KMS-11 (cell line): ENCODE measurements at regions not wholly inside any gene's neighbourhood (a gene's known extent, or its start where the extent isn't known, plus 50 kb on each side); places are given as distances from the start of the nearest gene placed in this dataset.

Experiments
- H2AFZ ChIP-seq: fragments of 200-600 bp; sonication (generic); 2 replicates; pipeline ENCODE4 v1.6.1; 2016; ENCODE audit warnings: antibody characterized with exemption, mixed run types, low read depth
- H3K27ac ChIP-seq: fragments of 200-600 bp; sonication (generic); 2 replicates; pipeline ENCODE4 v1.6.1; 2016; ENCODE audit warnings: mild to moderate bottlenecking, mixed run types
- H3K27me3 ChIP-seq: fragments of 200-600 bp; sonication (generic); 2 replicates; pipeline ENCODE4 v1.6.1; 2017; ENCODE audit warnings: mild to moderate bottlenecking, low read depth, mixed run types, moderate library complexity; ENCODE audit not compliant: insufficient read depth
- H3K36me3 ChIP-seq: fragments of 200-600 bp; sonication (generic); 2 replicates; pipeline ENCODE4 v1.6.1; 2017; ENCODE audit warnings: mild to moderate bottlenecking, mixed run types; ENCODE audit not compliant: insufficient read depth
- H3K4me1 ChIP-seq: fragments of 200-600 bp; sonication (generic); 2 replicates; pipeline ENCODE4 v1.6.1; 2016; ENCODE audit warnings: mild to moderate bottlenecking, low read depth, mixed run types; ENCODE audit not compliant: poor library complexity, severe bottlenecking
- H3K4me2 ChIP-seq: fragments of 200-600 bp; sonication (generic); 2 replicates; pipeline ENCODE4 v1.7.0; 2016; ENCODE audit warnings: mild to moderate bottlenecking, mixed run types
- H3K4me3 ChIP-seq: fragments of 200-600 bp; sonication (generic); IDR thresholded peaks from 2 replicates; pipeline ENCODE4 v1.6.1; 2017; ENCODE audit warnings: low read depth, low read length, mixed read lengths; ENCODE audit not compliant: insufficient read depth
- H3K79me2 ChIP-seq: fragments of 200-600 bp; sonication (generic); 2 replicates; pipeline ENCODE4 v1.6.1; 2016; ENCODE audit warnings: low read depth, mixed run types; ENCODE audit not compliant: insufficient read depth
- H3K9ac ChIP-seq: fragments of 200-600 bp; sonication (generic); 2 replicates; pipeline ENCODE4 v1.6.1; 2016; ENCODE audit warnings: mild to moderate bottlenecking, mixed run types
- H4K20me1 ChIP-seq: fragments of 200-600 bp; sonication (generic); 2 replicates; pipeline ENCODE4 v1.6.1; 2016; ENCODE audit warnings: mild to moderate bottlenecking, mixed run types; ENCODE audit not compliant: insufficient read depth
- TF ChIP-seq, protein P1 (sequence below): fragments of 200-600 bp; sonication (generic); conservative IDR thresholded peaks from 2 replicates; pipeline ENCODE4 v1.6.1; 2017; ENCODE audit warnings: low read depth, mild to moderate bottlenecking, antibody characterized with exemption, low read length, moderate library complexity, mixed read lengths

DNA sequence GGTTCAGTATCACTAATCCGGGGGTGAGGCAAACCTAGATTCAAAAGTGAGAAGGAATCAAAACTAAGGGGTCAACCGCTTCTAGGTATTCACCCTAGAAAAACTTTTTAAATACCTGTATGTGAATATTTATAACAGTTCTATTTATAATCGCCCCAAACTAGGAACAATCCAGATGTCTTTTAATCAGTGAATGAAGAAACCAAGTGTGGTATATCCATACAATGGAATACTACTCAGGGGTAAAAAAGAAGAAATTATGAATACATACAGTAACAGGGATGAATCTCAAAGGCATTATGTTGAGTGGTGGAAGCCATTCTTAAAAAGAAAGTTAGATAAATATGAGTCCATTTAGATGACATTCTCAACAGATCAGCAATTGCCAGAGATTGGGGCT lies 178.0 kb upstream of the BLID start:
- H3K4me2 ChIP-seq, result no peak overlapping the region
- H3K27ac ChIP-seq, result no peak overlapping the region
- H3K4me3 ChIP-seq, result no peak overlapping the region
- H3K9ac ChIP-seq, result no peak overlapping the region
- TF ChIP-seq, protein P1, sequence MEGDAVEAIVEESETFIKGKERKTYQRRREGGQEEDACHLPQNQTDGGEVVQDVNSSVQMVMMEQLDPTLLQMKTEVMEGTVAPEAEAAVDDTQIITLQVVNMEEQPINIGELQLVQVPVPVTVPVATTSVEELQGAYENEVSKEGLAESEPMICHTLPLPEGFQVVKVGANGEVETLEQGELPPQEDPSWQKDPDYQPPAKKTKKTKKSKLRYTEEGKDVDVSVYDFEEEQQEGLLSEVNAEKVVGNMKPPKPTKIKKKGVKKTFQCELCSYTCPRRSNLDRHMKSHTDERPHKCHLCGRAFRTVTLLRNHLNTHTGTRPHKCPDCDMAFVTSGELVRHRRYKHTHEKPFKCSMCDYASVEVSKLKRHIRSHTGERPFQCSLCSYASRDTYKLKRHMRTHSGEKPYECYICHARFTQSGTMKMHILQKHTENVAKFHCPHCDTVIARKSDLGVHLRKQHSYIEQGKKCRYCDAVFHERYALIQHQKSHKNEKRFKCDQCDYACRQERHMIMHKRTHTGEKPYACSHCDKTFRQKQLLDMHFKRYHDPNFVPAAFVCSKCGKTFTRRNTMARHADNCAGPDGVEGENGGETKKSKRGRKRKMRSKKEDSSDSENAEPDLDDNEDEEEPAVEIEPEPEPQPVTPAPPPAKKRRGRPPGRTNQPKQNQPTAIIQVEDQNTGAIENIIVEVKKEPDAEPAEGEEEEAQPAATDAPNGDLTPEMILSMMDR, result no peak
- H3K27me3 ChIP-seq, result no peaks in the 10 kb centered on the region
- no peak overlapping the region for H2AFZ ChIP-seq
- no peaks in the 10 kb centered on the region for H4K20me1 ChIP-seq
- no peaks in the 10 kb centered on the region for H3K79me2 ChIP-seq
- H3K36me3 ChIP-seq, result no peaks in the 10 kb centered on the region
- H3K4me1 ChIP-seq, result no peaks in the 10 kb centered on the region

DNA sequence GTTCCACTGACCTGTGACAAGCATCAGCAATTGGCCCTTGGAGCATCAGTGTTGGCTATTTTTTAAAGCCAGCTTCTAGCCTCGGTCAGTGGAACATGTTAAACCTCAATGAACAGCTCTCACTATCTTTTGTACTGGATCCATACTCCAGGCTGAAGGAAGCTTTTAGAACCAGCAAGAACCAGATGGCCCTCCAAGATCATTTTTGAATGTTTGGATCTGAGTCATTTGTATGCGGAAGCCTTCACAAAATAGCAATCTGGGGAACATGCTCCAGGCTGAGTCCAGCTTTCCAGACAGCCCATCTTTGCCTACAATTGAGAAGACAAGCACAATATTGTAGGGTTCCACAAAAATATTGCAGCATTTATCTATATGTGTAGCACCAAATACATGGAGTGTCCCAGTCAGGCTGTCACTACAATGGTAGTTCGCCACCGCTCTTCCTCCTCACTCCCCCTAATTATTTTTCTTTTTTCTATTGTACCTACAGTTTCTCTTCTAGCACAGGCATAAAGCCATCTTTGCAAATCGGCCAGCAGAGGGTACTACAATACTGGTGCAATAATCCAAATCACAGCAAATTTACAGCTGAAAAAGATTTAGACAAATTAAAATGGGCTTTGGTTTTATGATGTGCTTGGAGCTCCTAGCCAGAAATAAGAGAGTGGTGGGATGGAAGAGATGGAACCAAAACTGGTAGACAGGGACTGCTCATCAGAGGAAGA lies 177.4 kb upstream of the BLID start:
- no peaks in the 10 kb centered on the region for H4K20me1 ChIP-seq
- no peak overlapping the region for H3K4me2 ChIP-seq
- no peaks in the 10 kb centered on the region for H3K4me1 ChIP-seq

DNA sequence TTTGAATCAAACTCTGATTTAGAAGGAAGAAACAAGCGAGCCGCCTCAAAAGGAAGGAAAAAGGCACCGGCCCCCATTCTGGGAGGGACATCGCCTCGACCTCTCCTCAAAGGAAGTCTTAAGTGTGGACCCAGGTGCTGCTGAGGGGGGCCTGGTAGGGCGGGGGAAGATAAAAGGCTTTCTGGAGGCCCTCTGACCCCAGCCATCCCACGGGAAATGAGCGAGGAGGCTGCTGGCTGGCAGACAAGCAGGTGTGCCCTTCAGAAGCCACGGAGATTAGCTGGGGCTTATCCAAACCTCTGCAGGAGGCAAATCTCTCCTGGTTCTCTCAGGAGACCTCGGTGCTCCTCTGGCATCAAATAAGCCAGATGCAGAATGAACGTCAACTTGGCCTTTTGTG lies 171.4 kb upstream of the BLID start:
- Histone ChIP-seq H3K4me1 (no peaks in the 10 kb centered on the region), H3K9ac (no peak overlapping the region), H3K36me3 (no peaks in the 10 kb centered on the region), H3K27me3 (no peaks in the 10 kb centered on the region), H3K4me3 (no peak overlapping the region), H3K27ac (no peak overlapping the region), H3K79me2 (no peaks in the 10 kb centered on the region), H2AFZ (no peak overlapping the region), H3K4me2 (no peak overlapping the region), H4K20me1 (no peaks in the 10 kb centered on the region)
- TF ChIP-seq, protein P1, result no peak

More for the DNA sequence above, 177.4 kb upstream of the BLID start:
- no peaks in the 10 kb centered on the region for H3K79me2 ChIP-seq
- TF ChIP-seq, protein P1, result no peak
- no peak overlapping the region for H3K9ac ChIP-seq
- no peak overlapping the region for H2AFZ ChIP-seq
- H3K27ac ChIP-seq, result no peak overlapping the region
- H3K36me3 ChIP-seq, result no peaks in the 10 kb centered on the region
- no peak overlapping the region for H3K4me3 ChIP-seq
- H3K27me3 ChIP-seq, result no peaks in the 10 kb centered on the region

DNA sequence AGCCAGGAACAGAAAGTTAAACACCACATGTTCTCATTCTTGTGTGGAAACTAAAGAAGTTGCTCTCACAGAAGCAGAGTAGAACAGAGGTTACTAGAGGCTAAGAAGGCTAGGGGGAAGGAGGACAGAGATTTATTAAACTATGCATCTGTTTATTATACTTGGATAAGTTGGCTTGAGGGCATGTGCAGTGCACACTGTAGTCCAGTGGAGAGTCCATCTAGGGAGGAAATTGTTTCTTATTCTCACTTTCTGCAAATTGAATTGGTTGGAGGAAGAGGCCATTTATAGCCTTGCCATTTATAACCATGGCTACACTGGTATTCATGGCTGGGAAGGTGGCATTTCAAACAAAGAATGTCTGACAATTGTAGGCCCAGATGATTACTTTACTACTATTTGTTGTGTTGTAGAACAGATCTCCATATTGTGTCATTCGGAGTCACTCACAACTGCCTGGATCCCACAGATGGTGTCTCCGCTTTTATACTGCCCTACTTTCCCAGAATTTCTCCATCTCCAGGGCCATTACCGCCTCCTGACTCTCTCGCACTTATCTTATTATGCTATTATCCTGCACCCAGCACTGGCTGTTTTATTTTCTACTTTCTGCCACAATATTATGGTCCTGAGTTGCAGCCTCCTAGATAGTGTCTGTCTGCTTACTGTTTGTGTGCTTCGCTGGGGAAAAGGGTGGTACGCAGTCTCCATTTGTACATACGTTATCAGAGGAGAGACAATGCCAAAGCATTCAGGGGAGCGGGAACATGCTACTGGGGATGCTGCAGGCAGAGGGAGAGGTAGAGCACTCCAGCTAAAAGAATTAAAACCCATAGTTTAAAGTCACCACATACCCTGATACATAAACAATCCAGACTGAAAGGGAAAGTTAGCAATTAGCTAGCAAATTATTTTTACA lies 169.3 kb upstream of the BLID start:
- Histone ChIP-seq H3K9ac (no peak overlapping the region), H3K27ac (no peak overlapping the region), H3K4me2 (no peak overlapping the region), H3K4me3 (no peak overlapping the region), H3K79me2 (no peaks in the 10 kb centered on the region), H4K20me1 (no peaks in the 10 kb centered on the region), H2AFZ (no peak overlapping the region), H3K36me3 (no peaks in the 10 kb centered on the region), H3K4me1 (no peaks in the 10 kb centered on the region), H3K27me3 (no peaks in the 10 kb centered on the region)
- TF ChIP-seq, protein P1, result no peak
